ENCODE measurements at regions not wholly inside any gene's neighbourhood (a gene's known extent, or its start where the extent isn't known, plus 50 kb on each side); places are given as distances from the start of the nearest gene placed in this dataset.

DNA sequence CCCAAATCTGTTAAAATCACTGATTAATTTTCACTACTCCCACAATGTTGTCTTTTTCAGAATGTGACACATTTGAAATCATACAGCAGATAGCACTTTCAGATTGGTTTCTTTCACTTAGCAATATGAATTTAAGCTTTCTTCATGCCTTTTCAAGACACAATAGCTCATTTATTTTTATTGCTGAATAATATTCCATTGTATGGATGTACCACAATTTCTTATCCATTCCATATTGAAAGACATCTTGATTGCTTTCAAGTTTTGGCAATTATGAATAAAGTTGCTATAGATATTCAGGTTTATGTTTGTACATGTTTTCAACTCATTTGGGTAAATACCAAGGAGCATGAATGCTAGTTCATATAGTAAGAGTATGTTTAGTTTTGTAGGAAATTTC, 2635.6 kb upstream of the PCDH20 start:
- DNase-seq (ENCODE audit: low spot score in 2 of 2): no peak
- FAIRE-seq: no peak

DNA sequence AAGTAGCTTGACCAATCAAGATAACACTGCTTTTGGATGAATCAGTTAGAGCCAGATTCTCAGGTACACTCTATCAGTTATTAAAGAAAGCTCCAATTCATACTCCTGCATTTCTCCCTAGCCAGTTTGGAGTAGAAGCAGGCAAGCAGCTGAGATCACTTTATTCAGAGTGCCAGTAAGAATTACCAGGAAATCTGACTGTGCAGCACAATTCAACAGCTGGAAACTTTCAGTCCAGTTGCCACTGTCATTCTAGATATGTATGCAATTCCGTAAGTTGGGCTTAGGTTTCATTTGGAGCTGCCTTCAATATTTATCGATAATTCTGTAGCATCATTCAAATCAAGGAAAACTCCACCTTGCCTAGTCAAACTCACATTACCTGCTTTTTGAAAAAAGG, 2625.6 kb upstream of the PCDH20 start:
- DNase-seq (ENCODE audit: low spot score in 2 of 2) (no peak), FAIRE-seq (no peak)

- no peak for DNase-seq (ENCODE audit: low spot score in 2 of 2)
- FAIRE-seq: no peak
Observed at GRCh38 chr13:64033921-64034320, 2618.3 kb upstream of the PCDH20 start.

DNA sequence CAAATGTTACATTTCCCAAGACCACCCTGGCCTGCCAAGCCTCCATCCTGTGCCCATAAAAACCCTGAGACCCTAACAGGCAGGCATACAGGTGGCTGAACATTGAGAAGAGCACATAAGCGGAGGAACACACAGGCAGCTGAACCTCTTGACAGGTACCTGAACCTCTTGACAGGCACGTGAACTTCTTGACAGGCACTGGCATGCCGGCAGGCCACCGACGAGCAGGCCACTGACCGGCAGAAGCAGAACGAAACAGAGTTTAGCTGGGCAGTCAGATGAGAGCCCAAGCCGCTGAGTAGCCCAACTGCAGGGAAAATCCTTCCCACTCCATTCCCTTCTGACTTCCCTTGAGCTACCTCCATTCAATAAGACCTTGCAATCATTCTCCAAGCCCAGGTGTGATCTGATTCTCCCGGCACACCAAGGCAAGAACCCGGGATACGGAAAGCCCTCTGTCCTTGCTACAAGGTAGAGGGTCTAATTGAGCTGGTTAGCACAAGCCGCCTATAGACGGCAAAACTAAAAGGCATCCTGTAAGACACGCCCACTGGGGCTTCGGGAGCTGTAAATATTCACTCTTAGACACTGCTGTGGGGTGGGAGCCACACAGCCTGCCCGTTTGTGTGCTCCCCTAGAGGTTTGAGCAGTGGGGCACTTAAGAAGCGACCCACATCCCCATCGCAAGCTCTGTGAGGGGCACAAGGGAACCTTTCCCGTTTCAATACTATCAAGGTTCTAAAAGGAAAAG, 2613.9 kb upstream of the PCDH20 start:
- FAIRE-seq (no peak), DNase-seq (ENCODE audit: low spot score in 2 of 2) (no peak)

GRCh38 chr13:64028551-64028950, 2612.9 kb upstream of the PCDH20 start:
- FAIRE-seq: no peak
- DNase-seq (ENCODE audit: low spot score in 2 of 2): no peak

DNA sequence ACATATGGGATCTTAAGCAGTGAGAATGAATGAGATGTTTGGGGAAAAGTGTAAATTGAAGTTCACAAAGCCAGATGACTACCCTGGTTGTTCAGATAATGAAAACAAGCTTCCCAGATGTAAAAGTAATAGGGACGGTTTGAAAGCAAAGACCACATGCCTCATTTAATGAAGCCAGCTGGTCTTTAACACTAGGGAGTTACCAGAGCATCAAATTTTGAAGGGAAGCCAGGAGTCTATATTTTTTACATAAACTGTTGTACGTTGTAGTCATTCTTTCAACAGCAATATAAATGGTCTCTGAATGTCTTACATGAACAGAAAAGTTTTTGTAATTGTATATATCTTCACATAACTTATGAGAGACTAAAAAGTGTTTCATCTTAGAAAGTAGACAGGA, 2604.5 kb upstream of the PCDH20 start:
- no peak for FAIRE-seq
- DNase-seq (ENCODE audit: low spot score in 2 of 2): no peak

- no peak for FAIRE-seq
- no peak for DNase-seq (ENCODE audit: low spot score in 2 of 2)
Observed at GRCh38 chr13:64007339-64007738, 2591.7 kb upstream of the PCDH20 start.

- no peak for DNase-seq (ENCODE audit: low spot score in 2 of 2)
- no peak for FAIRE-seq
Observed at GRCh38 chr13:64000321-64000720, 2584.7 kb upstream of the PCDH20 start.

- DNase-seq (ENCODE audit: low spot score in 2 of 2): no peak
Observed at GRCh38 chr13:63999614-64000305, 2584.1 kb upstream of the PCDH20 start.

DNA sequence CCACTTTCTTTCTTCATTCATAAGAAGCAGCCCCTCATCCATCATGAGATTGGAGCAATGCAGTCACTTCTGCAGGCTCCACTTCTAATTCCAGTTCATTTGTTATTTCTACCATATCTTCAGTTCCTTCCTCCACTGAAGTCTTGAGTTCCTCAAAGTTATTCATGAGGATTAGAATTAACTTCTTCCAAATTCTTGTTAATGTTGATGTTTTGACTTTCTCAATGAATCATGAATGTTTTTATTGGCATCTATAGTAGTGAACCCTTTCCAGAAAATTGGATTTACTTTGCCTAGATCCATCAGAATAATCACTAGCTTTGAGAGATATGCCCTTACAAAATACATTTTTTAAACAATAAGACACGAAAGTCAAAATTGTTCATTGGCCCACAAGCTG, 2567.7 kb upstream of the PCDH20 start:
- FAIRE-seq (no peak), DNase-seq (ENCODE audit: low spot score in 2 of 2) (no peak)

More at GRCh38 chr13:63999614-64000305, 2584.1 kb upstream of the PCDH20 start:
- no peak for FAIRE-seq

GRCh38 chr13:63979951-63980350, 2564.3 kb upstream of the PCDH20 start:
- DNase-seq (ENCODE audit: low spot score in 2 of 2) (no peak), FAIRE-seq (no peak)

GRCh38 chr13:63972328-63972727, 2556.7 kb upstream of the PCDH20 start:
- no peak for DNase-seq (ENCODE audit: low spot score in 2 of 2)
- FAIRE-seq: no peak

DNA sequence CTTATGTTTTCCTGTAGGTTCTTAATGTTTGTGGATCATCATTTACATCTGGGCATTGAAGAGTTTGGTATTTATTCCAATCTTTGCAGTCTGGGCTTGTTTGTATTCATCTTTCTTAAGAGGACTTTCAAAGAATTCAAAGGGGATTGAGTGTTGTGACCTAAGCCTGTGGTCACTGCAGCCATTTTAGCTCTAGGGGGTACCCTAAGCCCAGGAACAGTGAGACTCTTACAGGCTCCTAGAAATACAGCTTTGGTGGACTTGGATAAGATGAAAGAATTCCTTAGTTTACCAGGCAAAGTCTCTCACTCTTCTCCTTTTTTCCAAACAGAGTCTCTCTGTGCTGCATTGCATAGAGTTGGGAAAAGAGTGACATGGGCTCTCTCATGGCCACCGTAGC, 2539.0 kb upstream of the PCDH20 start:
- DNase-seq (ENCODE audit: low spot score in 2 of 2): no peak
- FAIRE-seq: no peak

GRCh38 chr13:63948045-63948444, 2532.4 kb upstream of the PCDH20 start:
- no peak for FAIRE-seq
- DNase-seq (ENCODE audit: low spot score in 2 of 2): no peak

DNA sequence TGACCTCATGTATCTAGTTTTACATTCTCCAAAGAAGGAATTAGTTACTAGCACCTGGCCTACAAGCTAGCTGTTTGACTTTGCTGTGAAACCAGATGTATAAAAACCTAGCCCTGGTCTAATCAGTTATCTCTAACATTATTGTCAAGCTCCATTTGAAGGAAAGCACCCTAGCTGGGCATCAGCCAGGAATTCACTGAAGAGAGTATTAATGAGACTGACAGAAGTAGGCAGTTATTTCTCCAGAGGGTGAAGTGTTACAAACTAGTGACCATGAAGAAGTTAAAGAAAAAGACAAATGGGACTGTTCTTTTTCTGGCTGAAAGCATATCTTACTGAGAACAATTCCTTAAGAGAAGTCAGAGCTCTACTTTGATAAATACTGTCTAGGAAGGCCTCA, 2529.3 kb upstream of the PCDH20 start:
- FAIRE-seq (no peak), DNase-seq (ENCODE audit: low spot score in 2 of 2) (no peak)

GRCh38 chr13:63942372-63942771, 2526.7 kb upstream of the PCDH20 start:
- FAIRE-seq: no peak
- no peak for DNase-seq (ENCODE audit: low spot score in 2 of 2)

DNA sequence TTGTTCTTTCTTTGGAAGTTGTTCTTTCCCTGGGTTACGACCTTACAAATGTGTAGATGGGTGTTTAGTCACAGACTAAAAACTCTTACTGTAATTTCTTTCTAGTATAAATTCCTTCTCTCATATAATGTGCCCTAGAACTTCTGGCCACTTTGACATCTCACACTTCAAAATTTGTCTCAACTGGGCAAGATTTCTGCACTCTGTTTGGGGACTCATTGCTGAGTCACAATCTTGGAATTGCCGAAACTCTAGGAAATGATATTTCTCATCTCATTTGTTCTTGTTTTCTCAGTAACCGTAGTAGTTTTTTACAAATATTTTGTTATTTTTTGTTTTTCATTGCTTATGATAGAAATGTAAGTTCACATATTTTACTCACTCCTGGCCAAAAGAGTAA, 2523.2 kb upstream of the PCDH20 start:
- no peak for FAIRE-seq
- DNase-seq (ENCODE audit: low spot score in 2 of 2): no peak

DNA sequence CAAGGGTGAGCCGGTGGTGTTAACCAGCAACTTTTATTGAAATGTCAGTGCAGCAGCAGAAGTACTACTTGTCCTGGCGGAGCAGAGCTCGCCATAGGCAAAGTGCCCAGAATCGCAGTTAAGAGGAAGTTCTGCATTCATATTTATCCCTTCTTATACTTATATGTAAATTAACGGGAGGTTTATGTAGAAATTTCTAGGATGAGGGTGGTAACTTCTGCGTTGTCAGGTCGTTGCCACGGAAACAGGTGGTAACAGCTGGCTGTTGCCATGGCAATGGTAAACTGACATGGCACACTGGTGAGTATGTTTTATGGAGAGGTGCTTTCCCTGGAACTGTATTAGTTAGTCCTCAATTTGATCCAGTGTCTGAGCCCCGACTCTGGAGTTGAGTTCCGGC, 2494.9 kb upstream of the PCDH20 start:
- no peak for FAIRE-seq
- DNase-seq (ENCODE audit: low spot score in 2 of 2): no peak

DNA sequence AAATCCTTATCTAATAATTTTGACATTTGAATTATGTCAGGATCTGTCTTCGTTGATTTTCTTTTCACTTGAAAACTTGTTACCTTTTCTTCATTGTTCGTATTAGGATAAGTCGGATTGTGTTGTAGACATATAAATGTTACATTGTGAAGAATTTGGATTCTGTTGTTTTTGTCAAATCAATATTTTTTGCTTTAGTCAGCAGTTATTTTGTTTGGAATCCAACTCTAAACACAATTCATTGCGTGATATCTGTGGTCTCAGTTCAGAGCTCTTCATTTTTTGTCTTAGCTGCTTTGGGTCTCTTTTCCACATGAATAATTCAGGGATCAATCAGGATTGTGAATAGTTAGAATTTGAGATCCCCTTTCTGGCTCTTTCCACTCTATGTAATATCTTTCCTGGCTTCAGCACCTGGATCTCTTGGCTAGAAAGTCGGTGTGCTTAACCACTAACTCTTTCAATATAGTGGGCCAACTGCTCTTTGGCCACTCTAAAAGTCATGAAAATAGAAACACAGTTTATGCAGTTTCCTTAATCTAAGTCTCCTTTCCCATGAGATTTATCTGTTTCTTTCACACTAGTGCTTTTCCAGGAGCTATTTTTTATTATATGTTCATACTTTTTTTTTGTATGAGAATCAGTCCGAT, 2494.2 kb upstream of the PCDH20 start:
- FAIRE-seq: peak; percentile 43
- DNase-seq (ENCODE audit: low spot score in 2 of 2): no peak

DNA sequence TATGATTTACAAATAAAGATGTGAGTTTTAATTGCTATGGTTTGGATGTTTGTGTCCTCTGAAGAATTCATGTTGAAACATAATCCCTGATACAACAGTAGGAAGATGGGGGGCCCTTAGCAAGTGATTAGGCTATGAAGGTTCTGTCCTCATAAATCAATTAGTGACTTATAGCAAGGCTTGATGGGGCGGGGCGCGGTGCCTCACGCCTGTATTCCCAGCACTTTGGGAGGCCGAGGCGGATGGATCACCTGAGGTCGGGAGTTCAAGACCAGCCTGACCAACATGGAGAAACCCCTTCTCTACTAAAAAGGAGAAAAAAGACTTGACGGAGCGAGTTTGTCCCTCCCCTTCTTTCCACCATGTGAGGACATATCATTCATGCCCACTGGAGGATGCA, 2486.5 kb upstream of the PCDH20 start:
- no peak for DNase-seq (ENCODE audit: low spot score in 2 of 2)
- no peak for FAIRE-seq

DNA sequence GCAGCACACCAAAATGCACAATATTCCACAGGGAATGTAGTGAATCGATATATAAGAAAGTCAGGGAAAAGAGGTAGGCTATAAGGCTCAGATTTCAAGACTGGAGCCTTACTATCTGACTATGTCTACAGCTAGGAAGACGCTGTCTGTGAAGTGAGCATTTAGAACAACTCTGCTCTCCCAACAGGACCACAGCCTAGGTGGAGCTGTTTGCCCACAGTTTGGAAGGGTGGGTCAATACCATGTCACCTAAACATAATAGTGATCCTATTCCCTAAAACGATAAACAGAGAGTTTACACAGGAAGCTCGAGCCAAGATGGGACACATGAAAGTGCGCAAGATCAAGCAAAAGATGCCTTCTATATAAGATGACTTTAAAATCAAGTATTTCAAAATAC, 2486.0 kb upstream of the PCDH20 start:
- FAIRE-seq: no peak
- no peak for DNase-seq (ENCODE audit: low spot score in 2 of 2)

- FAIRE-seq (no peak), DNase-seq (ENCODE audit: low spot score in 2 of 2) (no peak)
Observed at GRCh38 chr13:63900406-63900805, 2484.8 kb upstream of the PCDH20 start.

Data from frontal cortex (tissue), 3 donors.